GM12892 (cell line): ENCODE measurements at regions not wholly inside any gene's neighbourhood (a gene's known extent, or its start where the extent isn't known, plus 50 kb on each side); places are given as distances from the start of the nearest gene placed in this dataset.

ENCODE experiments used
- POLR2A ChIP-seq: IDR thresholded peaks from 2 replicates; pipeline ENCODE4 v1.6.1; 2011; ENCODE audit warnings: low read depth, low read length, control low read depth
- POLR2AphosphoS5 ChIP-seq: IDR thresholded peaks from 2 replicates; pipeline ENCODE4 v1.6.1; 2011; ENCODE audit warnings: low read depth, low read length, control low read depth

DNA sequence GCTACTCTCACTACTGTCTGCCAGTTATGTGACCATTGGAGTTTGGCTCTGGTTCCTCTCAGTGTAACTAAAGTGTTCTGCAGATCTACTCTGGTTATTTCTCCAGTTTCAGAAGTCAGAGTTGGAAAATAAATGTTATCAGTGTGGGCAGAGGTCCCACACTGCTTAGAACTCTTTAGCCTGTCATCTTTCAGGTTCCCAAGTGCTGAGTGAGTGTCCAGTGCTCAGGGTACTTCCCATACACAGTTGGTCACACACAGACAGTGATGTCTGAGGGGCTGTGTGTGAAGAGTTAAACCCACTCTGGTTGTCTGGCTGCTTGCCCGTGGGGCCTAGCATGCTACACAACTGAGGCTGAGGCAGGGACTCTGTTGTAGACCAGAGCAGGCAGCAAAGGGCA lies 421.8 kb upstream of the MEX3C start:
- TF ChIP-seq POLR2A (no peak), POLR2AphosphoS5 (no peak)
